ENCODE measurements at regions not wholly inside any gene's neighbourhood (a gene's known extent, or its start where the extent isn't known, plus 50 kb on each side); places are given as distances from the start of the nearest gene placed in this dataset.

DNA sequence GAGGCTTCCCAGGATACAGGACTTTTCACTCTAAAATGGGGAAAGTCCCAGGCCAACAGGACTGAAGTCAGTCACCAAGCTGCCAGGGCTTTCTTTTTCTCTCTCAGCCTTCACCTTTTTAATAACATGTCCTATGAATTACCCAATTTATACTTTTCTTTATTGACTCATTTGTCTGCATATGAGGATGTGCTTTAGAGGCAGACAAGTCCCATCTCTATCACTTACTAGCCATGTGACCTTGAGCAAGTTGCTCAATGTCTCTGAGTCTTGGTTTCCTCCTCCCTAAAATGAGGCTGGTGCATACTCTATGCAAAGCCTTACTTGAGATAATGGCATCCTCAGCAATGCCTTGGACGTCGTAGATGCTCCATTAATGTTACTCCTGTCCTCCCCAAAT is 98.1 kb upstream of the TMPO start:
- no peak for TF ChIP-seq JUND (IDR thresholded peaks at IDR 0.05; ENCODE audit: low read depth)
- DNase-seq (ENCODE audit: low read depth in 1 of 2, low spot score in 1 of 2) = no peak
- in situ Hi-C loops (cut with HindIII; ENCODE audit: low pct_unique_long_range_greater_than_20kb, low sequenced_read_pairs) = no loop called here

DNA sequence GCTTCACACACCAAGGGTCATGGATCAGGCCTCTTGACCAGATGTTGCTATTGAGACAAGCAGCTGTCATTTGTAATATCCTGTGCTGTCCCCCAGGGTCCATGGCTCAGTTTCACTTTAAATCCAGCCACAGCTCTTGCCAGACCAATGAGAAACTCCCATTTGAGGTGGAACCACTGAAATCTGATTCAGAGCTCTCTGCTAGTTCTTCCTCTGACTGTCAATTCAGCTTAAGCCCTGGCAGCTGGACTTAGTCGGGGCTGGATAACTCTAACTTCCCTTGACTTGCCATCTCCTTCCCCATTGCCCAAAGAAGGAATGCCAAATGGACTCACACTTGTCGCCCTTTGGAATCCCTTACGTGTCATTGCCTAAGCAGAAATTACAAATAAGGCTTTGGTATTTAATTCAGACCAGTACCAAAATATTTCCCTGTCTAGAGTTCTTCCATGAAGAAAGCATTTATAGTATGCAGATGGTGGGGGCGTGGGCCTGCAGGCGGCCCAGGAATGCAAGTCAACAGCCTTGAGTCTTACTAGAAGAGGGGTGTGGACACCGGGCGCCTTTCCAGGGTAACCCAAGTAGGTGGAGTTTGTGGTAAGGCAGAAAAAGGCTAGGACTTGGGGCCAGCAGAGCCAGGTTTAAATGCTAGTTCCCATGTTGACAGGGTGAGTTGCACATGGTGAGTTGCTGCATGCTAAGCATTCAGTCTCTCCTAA is 96.9 kb upstream of the TMPO start:
- no peak for TF ChIP-seq JUND (IDR thresholded peaks at IDR 0.05; ENCODE audit: low read depth)
- in situ Hi-C loops (cut with HindIII; ENCODE audit: low pct_unique_long_range_greater_than_20kb, low sequenced_read_pairs) = no loop called here
- DNase-seq (ENCODE audit: low read depth in 1 of 2, low spot score in 1 of 2) = peak; percentile 60 to 87

DNA sequence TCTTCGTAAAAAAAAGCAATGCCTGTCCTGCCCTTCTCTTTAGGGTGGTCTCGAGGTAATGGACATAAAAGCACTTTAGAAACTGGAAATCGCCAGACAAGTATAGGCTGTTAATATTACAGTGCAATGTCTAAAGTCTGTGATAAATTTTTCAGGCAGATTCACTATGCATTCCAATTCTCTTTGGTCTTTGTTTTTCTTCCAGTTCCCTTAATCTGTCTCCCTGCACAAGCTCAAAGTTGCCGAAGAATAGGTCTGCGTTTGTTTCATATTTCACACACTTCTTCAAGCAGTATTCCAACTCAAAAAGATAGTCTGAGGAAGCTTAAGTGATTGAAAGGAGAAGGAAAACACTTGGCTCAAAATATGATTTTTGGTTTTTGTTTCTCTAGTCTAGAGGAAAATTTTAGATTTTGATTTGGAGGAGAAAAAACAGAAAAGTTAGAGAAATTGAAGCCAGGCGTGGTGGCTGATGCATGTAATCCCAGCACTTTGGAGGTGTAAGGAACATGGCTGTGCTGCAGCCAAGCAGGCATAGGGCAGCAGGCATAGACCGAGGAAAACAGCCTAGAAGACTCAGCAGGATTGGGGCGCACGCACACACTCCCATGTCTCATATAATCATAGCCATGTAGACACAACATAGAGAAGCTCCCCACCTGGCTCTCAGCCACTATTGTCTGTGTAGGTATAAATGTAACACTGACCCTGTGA is 96.2 kb upstream of the TMPO start:
- DNase-seq (ENCODE audit: low read depth in 1 of 2, low spot score in 1 of 2) = no peak
- no peak for TF ChIP-seq JUND (IDR thresholded peaks at IDR 0.05; ENCODE audit: low read depth)
- in situ Hi-C loops (cut with HindIII; ENCODE audit: low pct_unique_long_range_greater_than_20kb, low sequenced_read_pairs) = no loop called here

DNA sequence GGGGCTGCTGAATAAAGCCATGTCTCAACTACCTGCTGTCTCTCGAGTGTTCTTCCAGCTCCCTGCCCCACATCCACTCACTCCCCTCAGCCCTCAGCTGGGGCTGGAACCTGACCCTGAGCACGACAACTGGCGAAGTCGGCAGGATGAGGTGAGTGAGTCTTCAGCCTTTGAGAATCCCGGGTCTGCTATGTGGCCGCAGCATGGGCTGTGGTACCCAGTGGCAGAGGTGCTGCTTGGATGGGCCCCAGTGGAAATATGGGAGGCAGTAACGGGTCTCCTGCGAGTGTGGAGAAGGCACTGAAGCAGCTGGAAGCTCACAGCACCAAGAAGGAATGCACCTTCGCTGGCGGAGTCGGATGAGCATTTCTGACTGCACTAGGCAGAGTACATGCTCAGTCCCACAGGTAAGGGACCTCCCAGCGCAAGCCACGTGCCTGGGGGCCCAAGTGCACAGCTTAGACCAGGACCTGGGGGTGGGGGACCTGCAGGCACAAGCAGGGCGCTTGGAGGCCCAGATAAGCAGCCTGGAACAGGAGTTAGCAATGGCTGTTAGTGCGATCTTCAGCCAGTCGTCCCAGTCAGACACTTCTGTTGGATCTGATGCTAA is 95.5 kb upstream of the TMPO start:
- DNase-seq (ENCODE audit: low read depth in 1 of 2, low spot score in 1 of 2) = no peak
- no peak for TF ChIP-seq JUND (IDR thresholded peaks at IDR 0.05; ENCODE audit: low read depth)
- in situ Hi-C loops (cut with HindIII; ENCODE audit: low pct_unique_long_range_greater_than_20kb, low sequenced_read_pairs) = no loop called here

DNA sequence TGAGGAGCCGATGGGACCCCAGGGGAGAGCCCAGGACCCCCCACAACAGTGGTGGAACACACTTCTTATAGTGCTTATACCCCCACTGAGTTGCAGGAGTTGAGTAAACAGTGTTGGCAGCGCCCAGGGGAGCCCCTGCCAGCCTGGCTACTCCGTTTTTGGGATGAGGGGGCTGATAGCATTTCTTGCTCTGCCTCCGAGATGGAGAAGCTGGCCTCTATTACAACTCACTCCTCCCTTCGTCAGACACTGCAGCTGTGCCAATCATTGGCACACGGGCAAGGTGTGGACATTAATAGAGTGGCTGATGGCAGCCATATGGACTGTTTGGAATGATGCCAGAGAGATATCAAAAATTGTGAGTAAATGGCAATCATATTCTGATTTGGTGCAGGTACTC is 94.9 kb upstream of the TMPO start:
- in situ Hi-C loops (cut with HindIII; ENCODE audit: low pct_unique_long_range_greater_than_20kb, low sequenced_read_pairs) = no loop called here
- DNase-seq (ENCODE audit: low read depth in 1 of 2, low spot score in 1 of 2) = no peak
- no peak for TF ChIP-seq JUND (IDR thresholded peaks at IDR 0.05; ENCODE audit: low read depth)

DNA sequence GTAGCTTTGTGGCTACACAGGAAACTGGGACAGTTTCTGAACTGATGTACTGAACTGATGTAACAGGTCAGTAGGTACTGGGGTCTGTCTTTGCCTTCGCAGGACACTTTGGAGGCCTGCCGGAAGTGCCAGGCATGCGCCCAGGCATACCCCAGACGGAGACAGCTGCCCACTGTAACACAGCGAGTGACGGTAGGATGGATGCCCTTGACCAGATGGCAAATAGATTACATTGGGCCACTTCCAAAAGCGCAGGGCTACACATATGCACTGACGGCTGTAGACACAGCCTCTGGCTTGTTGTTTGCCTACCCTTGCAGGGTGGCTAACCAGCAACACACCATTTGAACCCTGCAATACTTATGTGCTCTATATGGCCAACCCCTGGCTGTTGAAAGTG is 94.1 kb upstream of the TMPO start:
- in situ Hi-C loops (cut with HindIII; ENCODE audit: low pct_unique_long_range_greater_than_20kb, low sequenced_read_pairs) = no loop called here
- no peak for DNase-seq (ENCODE audit: low read depth in 1 of 2, low spot score in 1 of 2)
- no peak for TF ChIP-seq JUND (IDR thresholded peaks at IDR 0.05; ENCODE audit: low read depth)

DNA sequence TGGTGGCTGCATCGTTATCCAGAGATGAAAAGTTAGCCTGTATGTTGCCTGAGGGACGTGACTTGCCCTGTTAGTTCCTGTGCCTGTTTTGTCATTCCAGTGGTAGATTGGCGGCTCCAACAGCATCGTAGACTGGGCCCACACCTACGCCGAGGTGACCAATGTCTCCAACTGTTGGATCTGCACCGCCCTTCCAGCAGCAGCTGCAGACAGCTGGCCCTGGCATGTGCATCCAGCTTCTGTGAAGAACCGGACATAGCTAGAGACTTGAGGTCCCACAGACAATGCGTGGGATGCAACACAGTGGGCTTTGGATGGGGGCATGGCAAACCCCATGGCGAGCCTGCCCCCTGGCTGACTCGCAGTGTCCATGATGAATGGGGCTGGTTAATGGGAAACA is 93.0 kb upstream of the TMPO start:
- in situ Hi-C loops (cut with HindIII; ENCODE audit: low pct_unique_long_range_greater_than_20kb, low sequenced_read_pairs) = no loop called here
- DNase-seq (ENCODE audit: low read depth in 1 of 2, low spot score in 1 of 2) = no peak
- TF ChIP-seq JUND (IDR thresholded peaks at IDR 0.05; ENCODE audit: low read depth) = no peak

DNA sequence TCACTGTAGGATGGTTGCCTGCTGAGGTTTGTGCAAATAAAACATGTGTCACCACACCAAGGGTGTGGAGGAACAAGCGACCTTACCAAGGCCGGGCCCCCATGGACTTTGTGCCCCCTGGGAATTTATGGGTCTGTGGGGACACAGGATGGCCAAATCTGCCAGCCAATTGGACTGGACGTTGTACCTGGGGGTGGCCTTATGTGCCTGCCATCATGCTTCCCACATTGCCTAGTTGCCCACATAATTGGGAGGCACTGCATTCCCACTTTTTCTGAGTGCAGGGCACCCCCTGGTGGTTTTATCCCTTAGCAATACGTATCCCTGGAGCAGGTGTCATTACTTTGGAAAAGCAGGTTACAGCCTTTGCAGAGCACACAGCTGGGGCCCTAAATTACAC is 92.6 kb upstream of the TMPO start:
- in situ Hi-C loops (cut with HindIII; ENCODE audit: low pct_unique_long_range_greater_than_20kb, low sequenced_read_pairs) = no loop called here
- TF ChIP-seq JUND (IDR thresholded peaks at IDR 0.05; ENCODE audit: low read depth) = no peak
- peak in 1 of 2 experiments; percentile 67 for DNase-seq (ENCODE audit: low read depth in 1 of 2, low spot score in 1 of 2)

DNA sequence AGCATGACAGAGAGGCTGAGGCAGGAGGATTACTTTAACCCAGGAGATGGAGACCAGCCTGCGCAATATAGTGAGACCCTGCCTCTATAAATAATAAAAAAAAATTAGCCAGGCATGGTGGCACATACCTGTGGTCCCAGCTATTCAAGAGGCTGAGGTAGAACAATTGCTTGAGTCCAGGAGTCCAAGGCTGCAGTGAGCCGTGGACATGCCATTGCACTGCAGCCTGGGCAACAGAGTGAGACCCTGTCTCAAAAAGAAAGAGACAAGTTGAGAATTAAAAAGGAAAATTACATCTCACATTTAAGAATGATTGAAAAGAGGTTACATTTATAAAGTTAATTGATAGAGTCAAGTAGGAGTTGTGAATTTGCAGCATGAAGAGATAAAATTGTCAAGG is 91.4 kb upstream of the TMPO start:
- no peak for DNase-seq (ENCODE audit: low read depth in 1 of 2, low spot score in 1 of 2)
- in situ Hi-C loops (cut with HindIII; ENCODE audit: low pct_unique_long_range_greater_than_20kb, low sequenced_read_pairs) = no loop called here

DNA sequence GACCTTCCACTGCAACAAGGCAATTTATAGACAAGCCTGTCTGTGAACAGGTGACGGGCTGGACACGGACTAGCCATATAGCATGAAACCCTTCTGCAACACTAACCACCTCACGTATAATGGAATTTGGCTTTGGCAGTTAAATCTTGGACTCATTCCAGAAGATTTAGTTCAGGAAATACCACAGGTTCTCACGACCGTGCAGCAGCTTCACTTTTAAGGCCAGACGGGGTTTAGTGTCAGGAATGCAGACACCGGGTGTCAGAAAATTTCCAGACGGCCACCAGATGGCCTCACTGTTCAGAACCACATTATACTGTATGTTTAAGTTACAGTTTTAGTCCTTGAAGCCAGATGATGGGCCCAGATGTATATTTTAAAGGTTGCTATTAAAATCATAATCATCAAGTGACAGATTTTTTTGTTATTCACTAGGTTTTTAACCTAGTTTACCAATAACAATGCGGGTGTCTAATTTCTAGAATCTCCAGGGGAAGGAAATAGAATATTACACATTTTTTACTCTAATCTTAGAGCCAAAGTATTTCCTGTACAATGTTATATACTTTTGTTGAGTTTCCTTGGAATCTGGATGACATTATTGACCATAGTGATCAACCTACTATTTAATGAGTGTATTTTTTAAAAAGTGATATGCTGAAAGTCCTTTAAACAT is 90.5 kb upstream of the TMPO start:
- peak; percentile 72 to 87 for DNase-seq (ENCODE audit: low read depth in 1 of 2, low spot score in 1 of 2)
- no peak for TF ChIP-seq JUND (IDR thresholded peaks at IDR 0.05; ENCODE audit: low read depth)
- in situ Hi-C loops (cut with HindIII; ENCODE audit: low pct_unique_long_range_greater_than_20kb, low sequenced_read_pairs) = no loop called here

More for the DNA sequence above, 91.4 kb upstream of the TMPO start:
- no peak for TF ChIP-seq JUND (IDR thresholded peaks at IDR 0.05; ENCODE audit: low read depth)

DNA sequence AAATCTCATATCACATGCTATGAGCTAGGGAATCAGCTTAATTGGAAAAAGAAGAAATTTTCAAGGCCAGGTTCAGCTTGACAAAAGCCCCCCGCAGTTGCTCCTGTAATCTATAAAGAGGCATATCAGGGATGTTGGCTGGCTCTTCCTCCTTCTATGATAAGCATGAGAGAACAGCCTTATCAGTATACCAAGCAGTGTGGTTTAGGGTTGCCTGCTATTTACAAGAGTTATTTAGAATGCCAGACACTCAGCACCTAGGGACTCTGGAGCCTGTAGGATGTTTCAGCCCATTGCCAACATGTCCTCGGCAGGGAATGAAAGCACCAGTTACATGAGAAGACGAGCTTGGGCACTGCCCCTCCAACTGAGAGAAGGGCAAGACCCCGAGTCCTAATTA is 89.5 kb upstream of the TMPO start:
- TF ChIP-seq JUND (IDR thresholded peaks at IDR 0.05; ENCODE audit: low read depth) = no peak
- in situ Hi-C loops (cut with HindIII; ENCODE audit: low pct_unique_long_range_greater_than_20kb, low sequenced_read_pairs) = no loop called here
- DNase-seq (ENCODE audit: low read depth in 1 of 2, low spot score in 1 of 2) = no peak

DNA sequence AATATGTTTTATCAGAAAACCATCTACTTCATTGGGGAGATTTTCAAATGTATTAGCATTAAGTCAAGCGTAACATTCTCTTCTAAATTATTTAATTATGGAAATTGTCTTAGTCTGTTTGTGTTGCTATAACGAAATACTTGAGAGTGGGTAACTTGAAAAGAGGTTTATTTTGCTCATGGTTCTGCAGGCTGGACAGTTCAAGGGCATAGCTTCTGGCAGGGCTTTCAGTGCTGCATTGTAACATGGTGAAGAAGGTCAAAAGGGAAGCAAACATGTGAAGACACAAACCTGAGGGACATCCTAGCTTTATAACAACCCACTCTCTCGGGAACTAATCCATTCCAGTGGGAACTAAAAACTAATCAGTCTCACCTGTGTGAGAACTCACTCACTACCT is 84.3 kb upstream of the TMPO start:
- no peak for DNase-seq (ENCODE audit: low read depth in 1 of 2, low spot score in 1 of 2)
- in situ Hi-C loops (cut with HindIII; ENCODE audit: low pct_unique_long_range_greater_than_20kb, low sequenced_read_pairs) = no loop called here
- no peak for TF ChIP-seq JUND (IDR thresholded peaks at IDR 0.05; ENCODE audit: low read depth)

DNA sequence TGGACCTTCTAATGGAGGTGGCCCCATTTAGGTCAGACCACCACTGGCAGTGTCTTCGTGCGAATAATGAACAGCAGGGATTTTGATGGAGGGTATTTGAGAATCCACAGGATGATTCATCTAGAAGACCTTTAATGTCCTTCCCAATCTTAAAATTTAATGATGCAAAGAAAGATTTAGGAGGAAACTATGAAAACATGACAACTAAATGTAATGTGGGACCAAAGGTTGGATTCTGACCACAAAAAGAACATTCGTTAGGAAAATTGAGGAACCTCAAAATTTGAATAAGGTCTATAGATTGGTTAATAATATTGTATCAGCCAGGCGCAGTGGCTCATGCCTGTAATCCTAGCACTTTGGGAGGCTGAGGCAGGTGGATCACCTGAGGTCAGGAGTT is 78.2 kb upstream of the TMPO start:
- in situ Hi-C loops (cut with HindIII; ENCODE audit: low pct_unique_long_range_greater_than_20kb, low sequenced_read_pairs) = no loop called here
- no peak for DNase-seq (ENCODE audit: low read depth in 1 of 2, low spot score in 1 of 2)
- no peak for TF ChIP-seq JUND (IDR thresholded peaks at IDR 0.05; ENCODE audit: low read depth)

All from T47D (cell line).